ENCODE measurements at regions not wholly inside any gene's neighbourhood (a gene's known extent, or its start where the extent isn't known, plus 50 kb on each side); places are given as distances from the start of the nearest gene placed in this dataset.
A peak's percentile ranks its signal among the peaks of the same experiment; 100 is the strongest.

GRCh38 chr1:186609183-186609582 is 71.0 kb downstream of the PTGS2 start:
- DNase-seq (ENCODE audit: low read depth): no peak
- TF ChIP-seq CTCF (IDR thresholded peaks at IDR 0.05; ENCODE audit: control insufficient read depth, insufficient read depth, low read depth, low read length, missing control alignments): no peak
- no peak overlapping the region for H3K4me3 ChIP-seq (ENCODE audit: control insufficient read depth, low read depth, low read length)

- no peak overlapping the region for H3K4me3 ChIP-seq (ENCODE audit: control insufficient read depth, low read depth, low read length)
- peak; percentile 95 for TF ChIP-seq CTCF (IDR thresholded peaks at IDR 0.05; ENCODE audit: control insufficient read depth, insufficient read depth, low read depth, low read length, missing control alignments)
- peak; percentile 25 for DNase-seq (ENCODE audit: low read depth)
These were observed 74.4 kb downstream of the PTGS2 start for GRCh38 chr1:186605762-186606350.

- no peak for TF ChIP-seq CTCF (IDR thresholded peaks at IDR 0.05; ENCODE audit: control insufficient read depth, insufficient read depth, low read depth, low read length, missing control alignments)
- no peak overlapping the region for H3K4me3 ChIP-seq (ENCODE audit: control insufficient read depth, low read depth, low read length)
- no peak for DNase-seq (ENCODE audit: low read depth)
These were observed 84.3 kb downstream of the PTGS2 start for GRCh38 chr1:186595969-186596368.

GRCh38 chr1:186578325-186579016 is 101.8 kb downstream of the PTGS2 start:
- DNase-seq (ENCODE audit: low read depth): no peak
- TF ChIP-seq CTCF (IDR thresholded peaks at IDR 0.05; ENCODE audit: control insufficient read depth, insufficient read depth, low read depth, low read length, missing control alignments): no peak
- no peak overlapping the region for H3K4me3 ChIP-seq (ENCODE audit: control insufficient read depth, low read depth, low read length)

GRCh38 chr1:186577633-186578032 is 102.6 kb downstream of the PTGS2 start:
- no peak for TF ChIP-seq CTCF (IDR thresholded peaks at IDR 0.05; ENCODE audit: control insufficient read depth, insufficient read depth, low read depth, low read length, missing control alignments)
- no peak for DNase-seq (ENCODE audit: low read depth)
- H3K4me3 ChIP-seq (ENCODE audit: control insufficient read depth, low read depth, low read length): no peak overlapping the region

GRCh38 chr1:186577216-186577615 is 103.0 kb downstream of the PTGS2 start:
- H3K4me3 ChIP-seq (ENCODE audit: control insufficient read depth, low read depth, low read length): no peak overlapping the region
- DNase-seq (ENCODE audit: low read depth): no peak
- no peak for TF ChIP-seq CTCF (IDR thresholded peaks at IDR 0.05; ENCODE audit: control insufficient read depth, insufficient read depth, low read depth, low read length, missing control alignments)
